Neural cell (in vitro differentiated cells): ENCODE measurements at regions not wholly inside any gene's neighbourhood (a gene's known extent, or its start where the extent isn't known, plus 50 kb on each side); places are given as distances from the start of the nearest gene placed in this dataset.

Source experiments
- CTCF ChIP-seq: fragments of 450-650 bp; IDR thresholded peaks from 2 replicates; pipeline ENCODE4 v1.5.1; 2014; ENCODE audit warnings: antibody characterized with exemption, mild to moderate bottlenecking, moderate library complexity; ENCODE audit not compliant: poor library complexity, severe bottlenecking
- EP300 ChIP-seq: fragments of 450-650 bp; conservative IDR thresholded peaks from 2 replicates; pipeline ENCODE4 v1.6.1; 2014; ENCODE audit warnings: antibody characterized with exemption, mild to moderate bottlenecking, moderate library complexity; ENCODE audit not compliant: poor library complexity, severe bottlenecking
- EZH2 ChIP-seq: fragments of 200-600, 300-800 bp; shearing (Covaris generic), sonication (generic); IDR thresholded peaks from 2 replicates; pipeline ENCODE4 v1.6.1; 2014; ENCODE audit warnings: antibody characterized with exemption, low read length, borderline replicate concordance, mild to moderate bottlenecking; ENCODE audit not compliant: insufficient read depth, poor library complexity, severe bottlenecking
- MXI1 ChIP-seq: fragments of 450-650 bp; conservative IDR thresholded peaks from 2 replicates; pipeline ENCODE4 v1.6.1; 2014; ENCODE audit warnings: antibody characterized with exemption, mild to moderate bottlenecking; ENCODE audit not compliant: poor library complexity, severe bottlenecking
- POLR2AphosphoS5 ChIP-seq: IDR thresholded peaks from 2 replicates; pipeline ENCODE4 v1.6.1; 2012
- SMC3 ChIP-seq: fragments of 450-650 bp; conservative IDR thresholded peaks from 2 replicates; pipeline ENCODE4 v1.6.1; 2014; ENCODE audit warnings: antibody characterized with exemption, mild to moderate bottlenecking, moderate library complexity; ENCODE audit not compliant: poor library complexity
- TAF1 ChIP-seq: IDR thresholded peaks from 2 replicates; pipeline ENCODE4 v1.6.1; 2012; ENCODE audit warnings: low read depth
- TF ChIP-seq, protein P1 (sequence below): IDR thresholded peaks from 2 replicates; pipeline ENCODE4 v1.6.1; 2012; ENCODE audit warnings: borderline replicate concordance

DNA sequence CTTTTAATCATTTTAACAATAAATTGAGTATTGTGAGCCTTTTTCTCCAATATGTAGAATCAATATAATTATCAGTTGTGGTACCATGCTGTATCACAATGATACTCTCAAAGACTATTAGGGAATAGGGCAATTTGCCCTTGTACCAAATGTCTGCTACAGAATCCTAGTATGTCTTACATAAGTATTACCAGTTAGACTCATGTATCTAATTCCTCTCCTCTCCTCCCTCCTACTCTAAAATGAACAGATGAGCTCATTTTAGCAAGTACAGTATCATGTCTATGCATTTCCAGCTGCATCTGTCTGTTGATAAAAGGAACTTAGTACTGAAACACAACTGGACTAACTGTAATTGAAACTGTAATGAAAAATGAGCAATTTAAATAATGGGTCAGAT lies 124.3 kb upstream of the ATP11B start:
- TF ChIP-seq TAF1 (no peak), CTCF (no peak), SMC3 (no peak), EP300 (no peak), POLR2AphosphoS5 (no peak), MXI1 (no peak), EZH2 (no peak)
- TF ChIP-seq, protein P1, sequence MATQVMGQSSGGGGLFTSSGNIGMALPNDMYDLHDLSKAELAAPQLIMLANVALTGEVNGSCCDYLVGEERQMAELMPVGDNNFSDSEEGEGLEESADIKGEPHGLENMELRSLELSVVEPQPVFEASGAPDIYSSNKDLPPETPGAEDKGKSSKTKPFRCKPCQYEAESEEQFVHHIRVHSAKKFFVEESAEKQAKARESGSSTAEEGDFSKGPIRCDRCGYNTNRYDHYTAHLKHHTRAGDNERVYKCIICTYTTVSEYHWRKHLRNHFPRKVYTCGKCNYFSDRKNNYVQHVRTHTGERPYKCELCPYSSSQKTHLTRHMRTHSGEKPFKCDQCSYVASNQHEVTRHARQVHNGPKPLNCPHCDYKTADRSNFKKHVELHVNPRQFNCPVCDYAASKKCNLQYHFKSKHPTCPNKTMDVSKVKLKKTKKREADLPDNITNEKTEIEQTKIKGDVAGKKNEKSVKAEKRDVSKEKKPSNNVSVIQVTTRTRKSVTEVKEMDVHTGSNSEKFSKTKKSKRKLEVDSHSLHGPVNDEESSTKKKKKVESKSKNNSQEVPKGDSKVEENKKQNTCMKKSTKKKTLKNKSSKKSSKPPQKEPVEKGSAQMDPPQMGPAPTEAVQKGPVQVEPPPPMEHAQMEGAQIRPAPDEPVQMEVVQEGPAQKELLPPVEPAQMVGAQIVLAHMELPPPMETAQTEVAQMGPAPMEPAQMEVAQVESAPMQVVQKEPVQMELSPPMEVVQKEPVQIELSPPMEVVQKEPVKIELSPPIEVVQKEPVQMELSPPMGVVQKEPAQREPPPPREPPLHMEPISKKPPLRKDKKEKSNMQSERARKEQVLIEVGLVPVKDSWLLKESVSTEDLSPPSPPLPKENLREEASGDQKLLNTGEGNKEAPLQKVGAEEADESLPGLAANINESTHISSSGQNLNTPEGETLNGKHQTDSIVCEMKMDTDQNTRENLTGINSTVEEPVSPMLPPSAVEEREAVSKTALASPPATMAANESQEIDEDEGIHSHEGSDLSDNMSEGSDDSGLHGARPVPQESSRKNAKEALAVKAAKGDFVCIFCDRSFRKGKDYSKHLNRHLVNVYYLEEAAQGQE, result no peak
